ENCODE measurements at regions not wholly inside any gene's neighbourhood (a gene's known extent, or its start where the extent isn't known, plus 50 kb on each side); places are given as distances from the start of the nearest gene placed in this dataset.

GRCh38 chr20:6434131-6434530, 311.3 kb upstream of the FERMT1 start:
- no peaks in the 10 kb centered on the region for H3K4me1 Mint-ChIP-seq (ENCODE audit: low read depth)
- H3K4me3 ChIP-seq (ENCODE audit: low read length) = no peak overlapping the region
- H3K9me3 Mint-ChIP-seq = peaks cover 5% of the 10 kb centered on the region
- no peaks in the 10 kb centered on the region for H3K4me1 ChIP-seq (ENCODE audit: insufficient read depth, low read length)
- no peaks in the 10 kb centered on the region for H3K36me3 Mint-ChIP-seq (ENCODE audit: low read depth)
- H3K4me3 Mint-ChIP-seq = no peak overlapping the region
- no peaks in the 10 kb centered on the region for H3K9me3 ChIP-seq (ENCODE audit: control insufficient read depth in 1 of 2, insufficient read depth in 1 of 2, low read length in 2 of 2)
- no peak overlapping the region for H3K27ac Mint-ChIP-seq
- no peaks in the 10 kb centered on the region for H3K27me3 Mint-ChIP-seq
- CTCF ChIA-PET = no interaction called here
- H3K27ac ChIP-seq (ENCODE audit: low read depth in 1 of 2, low read length in 2 of 2) = no peak overlapping the region
- ATAC-seq (ENCODE audit: poor library complexity) (no peak), DNase-seq (no peak)
- POLR2A ChIA-PET = no interaction called here
- no peak for TF ChIP-seq CTCF (IDR thresholded peaks at IDR 0.05)
- intact Hi-C loops (cut with DNase I, micrococcal nuclease) = no loop called here
- no peaks in the 10 kb centered on the region for H3K27me3 ChIP-seq (ENCODE audit: control insufficient read depth in 1 of 2, insufficient read depth in 2 of 2, low read length in 2 of 2)
- no peaks in the 10 kb centered on the region for H3K36me3 ChIP-seq (ENCODE audit: insufficient read depth, low read length)

GRCh38 chr20:6430381-6430780, 307.6 kb upstream of the FERMT1 start:
- no peak overlapping the region for H3K27ac ChIP-seq (ENCODE audit: low read depth in 1 of 2, low read length in 2 of 2)
- intact Hi-C loops (cut with DNase I, micrococcal nuclease) = no loop called here
- ChIA-PET CTCF (no interaction called here), POLR2A (no interaction called here)
- no peaks in the 10 kb centered on the region for H3K4me1 ChIP-seq (ENCODE audit: insufficient read depth, low read length)
- Mint-ChIP-seq H3K4me3 (no peak overlapping the region), H3K27me3 (no peaks in the 10 kb centered on the region), H3K9me3 (peaks cover 2% of the 10 kb centered on the region), H3K27ac (no peak overlapping the region), H3K36me3 (ENCODE audit: low read depth) (no peaks in the 10 kb centered on the region), H3K4me1 (ENCODE audit: low read depth) (no peaks in the 10 kb centered on the region)
- no peaks in the 10 kb centered on the region for H3K9me3 ChIP-seq (ENCODE audit: control insufficient read depth in 1 of 2, insufficient read depth in 1 of 2, low read length in 2 of 2)
- no peaks in the 10 kb centered on the region for H3K27me3 ChIP-seq (ENCODE audit: control insufficient read depth in 1 of 2, insufficient read depth in 2 of 2, low read length in 2 of 2)
- no peak overlapping the region for H3K4me3 ChIP-seq (ENCODE audit: low read length)
- ATAC-seq (ENCODE audit: poor library complexity) (no peak), DNase-seq (no peak)
- no peaks in the 10 kb centered on the region for H3K36me3 ChIP-seq (ENCODE audit: insufficient read depth, low read length)
- TF ChIP-seq CTCF (IDR thresholded peaks at IDR 0.05) = no peak

GRCh38 chr20:6426287-6426891, 303.6 kb upstream of the FERMT1 start:
- POLR2A ChIA-PET = no interaction called here
- Histone ChIP-seq H3K4me3 (ENCODE audit: low read length) (no peak overlapping the region), H3K4me1 (ENCODE audit: insufficient read depth, low read length) (no peaks in the 10 kb centered on the region), H3K9me3 (ENCODE audit: control insufficient read depth in 1 of 2, insufficient read depth in 1 of 2, low read length in 2 of 2) (no peaks in the 10 kb centered on the region), H3K36me3 (ENCODE audit: insufficient read depth, low read length) (no peaks in the 10 kb centered on the region), H3K27ac (ENCODE audit: low read depth in 1 of 2, low read length in 2 of 2) (no peak overlapping the region), H3K27me3 (ENCODE audit: control insufficient read depth in 1 of 2, insufficient read depth in 2 of 2, low read length in 2 of 2) (no peaks in the 10 kb centered on the region)
- Mint-ChIP-seq H3K4me1 (ENCODE audit: low read depth) (no peaks in the 10 kb centered on the region), H3K4me3 (no peak overlapping the region), H3K27me3 (no peaks in the 10 kb centered on the region), H3K27ac (no peak overlapping the region), H3K36me3 (ENCODE audit: low read depth) (no peaks in the 10 kb centered on the region), H3K9me3 (peaks cover 2% of the 10 kb centered on the region)
- no peak for TF ChIP-seq CTCF (IDR thresholded peaks at IDR 0.05)
- DNase-seq = no peak
- intact Hi-C loops (cut with DNase I, micrococcal nuclease) = no loop called here
- no peak for ATAC-seq (ENCODE audit: poor library complexity)
- CTCF ChIA-PET = no interaction called here
